HL-60 (cell line): ENCODE measurements at regions not wholly inside any gene's neighbourhood (a gene's known extent, or its start where the extent isn't known, plus 50 kb on each side); places are given as distances from the start of the nearest gene placed in this dataset.

ENCODE experiments used
- CTCF ChIP-seq: IDR thresholded peaks from one replicate; pipeline ENCODE4 v1.5.1; 2011; ENCODE audit warnings: low read length, control low read depth, inconsistent platforms; ENCODE audit not compliant: insufficient read depth
- POLR2AphosphoS5 ChIP-seq: IDR thresholded peaks from 2 replicates; pipeline ENCODE4 v1.6.1; 2012; ENCODE audit warnings: low read depth
- REST ChIP-seq: IDR thresholded peaks from 2 replicates; pipeline ENCODE4 v1.6.1; 2012; ENCODE audit warnings: low read depth; ENCODE audit not compliant: insufficient replicate concordance

- no peak for TF ChIP-seq CTCF
- no peak for TF ChIP-seq REST
- TF ChIP-seq POLR2AphosphoS5: no peak
Observed at GRCh38 chr14:48936849-48937248, 649.3 kb downstream of the RPS29 start.
